D721Med (cell line): ENCODE measurements at regions not wholly inside any gene's neighbourhood (a gene's known extent, or its start where the extent isn't known, plus 50 kb on each side); places are given as distances from the start of the nearest gene placed in this dataset.

Source experiments
- DNase-seq: peaks from one replicate; pipeline ENCODE4 v3.0.0; 2011; ENCODE audit warnings: low spot score; ENCODE audit not compliant: insufficient read length
- FAIRE-seq: peaks from 2 replicates; lab custom pipeline; 2011; peaks lifted over from hg19 to GRCh38; lab: Jason Lieb, UNC
- TF ChIP-seq, protein P1 (sequence below): IDR thresholded peaks from 2 replicates; pipeline ENCODE4 v1.5.1; 2012; ENCODE audit warnings: mild to moderate bottlenecking, control low read depth; ENCODE audit not compliant: insufficient read depth; ENCODE audit errors: missing control alignments

DNA sequence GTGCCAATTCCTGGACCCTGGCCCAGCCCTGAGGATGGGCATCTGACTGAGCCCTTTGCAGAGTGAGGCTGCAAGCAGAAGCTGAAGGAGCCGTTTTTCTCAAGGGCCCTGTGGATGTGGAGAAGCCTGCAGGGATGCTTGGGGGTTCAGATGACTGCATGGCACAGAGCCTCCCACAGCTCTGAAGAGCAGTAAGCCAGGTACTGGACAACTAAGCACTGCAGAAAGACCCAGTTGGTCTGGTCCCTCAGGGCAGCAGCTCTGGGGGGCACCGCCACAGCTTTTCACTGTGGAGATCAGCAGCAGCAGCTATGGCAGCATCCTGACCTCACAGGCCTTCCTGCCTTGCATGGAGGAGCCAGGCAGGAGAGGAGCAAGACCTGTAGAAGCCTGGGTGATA is 67.6 kb downstream of the CRYGS start:
- FAIRE-seq (no peak), DNase-seq (no peak)
- TF ChIP-seq, protein P1, sequence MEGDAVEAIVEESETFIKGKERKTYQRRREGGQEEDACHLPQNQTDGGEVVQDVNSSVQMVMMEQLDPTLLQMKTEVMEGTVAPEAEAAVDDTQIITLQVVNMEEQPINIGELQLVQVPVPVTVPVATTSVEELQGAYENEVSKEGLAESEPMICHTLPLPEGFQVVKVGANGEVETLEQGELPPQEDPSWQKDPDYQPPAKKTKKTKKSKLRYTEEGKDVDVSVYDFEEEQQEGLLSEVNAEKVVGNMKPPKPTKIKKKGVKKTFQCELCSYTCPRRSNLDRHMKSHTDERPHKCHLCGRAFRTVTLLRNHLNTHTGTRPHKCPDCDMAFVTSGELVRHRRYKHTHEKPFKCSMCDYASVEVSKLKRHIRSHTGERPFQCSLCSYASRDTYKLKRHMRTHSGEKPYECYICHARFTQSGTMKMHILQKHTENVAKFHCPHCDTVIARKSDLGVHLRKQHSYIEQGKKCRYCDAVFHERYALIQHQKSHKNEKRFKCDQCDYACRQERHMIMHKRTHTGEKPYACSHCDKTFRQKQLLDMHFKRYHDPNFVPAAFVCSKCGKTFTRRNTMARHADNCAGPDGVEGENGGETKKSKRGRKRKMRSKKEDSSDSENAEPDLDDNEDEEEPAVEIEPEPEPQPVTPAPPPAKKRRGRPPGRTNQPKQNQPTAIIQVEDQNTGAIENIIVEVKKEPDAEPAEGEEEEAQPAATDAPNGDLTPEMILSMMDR, result no peak

DNA sequence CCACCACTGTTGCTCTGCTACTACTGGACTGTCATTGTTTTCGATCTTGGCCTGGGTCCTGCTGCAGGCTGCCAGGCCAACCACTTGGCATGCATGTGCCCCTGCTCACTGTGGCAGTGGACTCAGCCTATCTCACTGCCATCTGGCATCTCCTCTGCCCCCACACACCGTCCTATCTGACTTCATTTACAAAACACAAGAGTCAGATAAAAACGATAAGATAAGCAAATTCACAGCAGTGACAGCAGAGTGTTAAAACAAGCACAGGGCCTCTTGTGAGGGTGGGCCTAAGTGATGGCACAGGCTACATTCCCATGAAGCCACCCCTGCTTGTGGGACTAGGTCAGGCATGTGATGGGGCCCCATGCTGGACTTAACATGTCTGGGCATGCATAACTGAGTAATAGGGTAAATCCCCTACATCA is 68.1 kb downstream of the CRYGS start:
- DNase-seq (no peak), FAIRE-seq (no peak)
- TF ChIP-seq, protein P1, result no peak

DNA sequence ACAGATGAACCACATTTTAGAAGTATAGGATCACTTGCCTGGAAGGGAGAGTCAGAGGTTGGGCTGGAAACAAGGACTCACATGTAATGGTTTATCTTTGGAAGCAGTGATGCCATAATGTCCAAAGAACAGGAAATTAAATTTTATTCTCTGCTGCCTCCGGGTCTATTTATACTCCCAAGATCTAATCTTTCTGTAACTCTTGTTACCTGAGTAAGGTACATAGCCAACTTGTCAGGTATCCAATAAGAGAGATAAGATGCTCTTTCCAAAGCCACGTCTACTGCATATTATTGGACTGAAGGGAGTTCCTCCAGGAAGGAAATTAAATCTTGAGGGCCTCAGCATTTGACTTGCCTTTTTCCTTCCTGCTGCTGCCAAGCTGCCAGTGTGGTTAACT is 71.0 kb downstream of the CRYGS start:
- no peak for FAIRE-seq
- DNase-seq, result no peak
- TF ChIP-seq, protein P1, result no peak

DNA sequence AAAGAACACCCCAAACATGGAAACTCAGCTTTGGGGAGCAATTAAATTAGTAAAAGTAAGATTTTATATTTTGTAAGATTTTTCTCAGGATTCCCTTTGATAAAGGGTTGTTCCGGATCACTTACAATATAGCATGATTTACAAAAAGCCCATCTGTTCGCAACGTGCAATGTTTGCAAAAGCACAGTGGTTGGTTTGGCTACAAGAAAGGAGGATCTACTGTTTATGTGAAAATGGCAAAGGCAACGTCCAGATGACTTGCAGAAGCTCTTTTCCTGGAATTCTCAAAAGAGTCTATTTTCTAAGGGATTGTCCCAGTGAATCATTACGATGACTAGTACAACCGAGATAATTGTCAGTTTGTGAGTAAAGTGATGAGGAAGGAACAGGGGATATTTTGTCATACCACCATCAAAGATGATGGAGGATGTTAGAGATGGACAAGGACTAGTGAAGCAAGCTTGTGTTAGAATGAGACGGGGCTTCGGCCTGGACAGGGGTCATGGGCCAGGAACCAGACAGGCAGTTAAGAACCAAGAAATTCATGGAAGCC is 71.6 kb downstream of the CRYGS start:
- no peak for FAIRE-seq
- no peak for DNase-seq

DNA sequence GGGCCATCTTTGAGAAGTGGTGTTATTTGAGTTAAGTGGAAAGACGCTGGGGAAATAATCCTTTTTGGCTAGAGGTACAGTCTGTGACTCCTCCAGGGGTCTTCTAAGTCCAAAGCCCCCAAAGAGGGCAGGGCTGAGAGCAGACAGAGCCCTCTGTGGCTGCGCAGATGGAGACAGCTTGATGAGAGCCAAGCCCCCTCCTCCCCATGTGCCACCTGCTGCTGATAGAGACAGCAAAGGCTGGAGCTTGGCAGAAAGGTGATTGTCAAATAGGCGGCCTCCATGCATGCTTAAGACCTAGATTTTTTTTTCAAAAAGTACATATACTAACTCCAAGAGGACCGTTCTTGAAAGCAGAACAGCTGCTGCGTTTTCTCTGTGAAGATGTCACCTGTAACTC is 72.4 kb downstream of the CRYGS start:
- FAIRE-seq (no peak), DNase-seq (no peak)
- TF ChIP-seq, protein P1, result no peak

More for the DNA sequence above, 71.6 kb downstream of the CRYGS start:
- TF ChIP-seq, protein P1, result no peak

DNA sequence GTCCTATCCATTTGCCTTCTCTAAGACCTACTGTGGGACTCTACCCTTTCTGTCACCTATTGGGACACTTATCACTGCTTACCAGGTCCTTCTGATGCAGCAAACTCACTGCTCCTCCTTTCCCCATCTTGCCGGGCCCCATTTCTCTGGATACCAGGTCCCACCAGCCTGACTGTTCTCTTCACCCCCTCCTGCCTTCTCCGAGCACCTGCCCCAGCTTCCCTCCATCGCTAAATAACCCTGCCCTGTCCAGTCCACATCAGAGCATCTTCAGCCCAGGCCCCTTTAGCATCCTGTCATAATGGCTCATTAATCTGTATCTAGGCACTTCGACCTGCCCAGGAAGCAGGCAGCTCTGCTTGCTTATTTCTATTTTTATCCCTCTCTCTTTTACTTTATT is 74.7 kb downstream of the CRYGS start:
- TF ChIP-seq, protein P1, result no peak

DNA sequence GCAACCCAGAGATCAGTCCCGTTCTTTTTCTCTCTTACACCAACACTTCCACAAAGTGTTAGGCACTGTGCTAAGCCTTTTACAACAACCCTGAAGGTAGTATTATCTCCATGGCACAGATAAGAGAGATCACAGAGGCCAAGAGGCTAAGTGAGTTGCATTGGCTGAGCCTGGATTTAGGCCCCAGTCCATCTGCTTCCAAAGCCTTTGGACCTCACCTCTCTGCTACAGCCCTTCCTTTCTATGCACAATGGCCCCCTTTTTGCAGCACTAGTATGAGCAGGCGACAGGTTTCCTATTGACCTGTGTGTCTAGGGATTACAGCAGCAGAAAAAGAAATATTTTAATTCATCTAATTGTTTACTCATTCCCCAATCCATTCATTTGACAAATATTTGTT is 76.2 kb downstream of the CRYGS start:
- DNase-seq (no peak), FAIRE-seq (no peak)
- TF ChIP-seq, protein P1, result no peak

More for the DNA sequence above, 74.7 kb downstream of the CRYGS start:
- no peak for DNase-seq
- no peak for FAIRE-seq
